GM19328 (cell line): ENCODE measurements at regions not wholly inside any gene's neighbourhood (a gene's known extent, or its start where the extent isn't known, plus 50 kb on each side); places are given as distances from the start of the nearest gene placed in this dataset.

Experiments
- ATAC-seq: cut with Tn5 transposase; IDR thresholded peaks from one replicate; pipeline ENCODE4 v1.9.1; 2021; ENCODE audit warnings: mild to moderate bottlenecking, moderate library complexity; ENCODE audit not compliant: unreplicated experiment

- no peak for ATAC-seq
These were observed 713.0 kb upstream of the GRM7 start for GRCh38 chr3:6147883-6148282.

DNA sequence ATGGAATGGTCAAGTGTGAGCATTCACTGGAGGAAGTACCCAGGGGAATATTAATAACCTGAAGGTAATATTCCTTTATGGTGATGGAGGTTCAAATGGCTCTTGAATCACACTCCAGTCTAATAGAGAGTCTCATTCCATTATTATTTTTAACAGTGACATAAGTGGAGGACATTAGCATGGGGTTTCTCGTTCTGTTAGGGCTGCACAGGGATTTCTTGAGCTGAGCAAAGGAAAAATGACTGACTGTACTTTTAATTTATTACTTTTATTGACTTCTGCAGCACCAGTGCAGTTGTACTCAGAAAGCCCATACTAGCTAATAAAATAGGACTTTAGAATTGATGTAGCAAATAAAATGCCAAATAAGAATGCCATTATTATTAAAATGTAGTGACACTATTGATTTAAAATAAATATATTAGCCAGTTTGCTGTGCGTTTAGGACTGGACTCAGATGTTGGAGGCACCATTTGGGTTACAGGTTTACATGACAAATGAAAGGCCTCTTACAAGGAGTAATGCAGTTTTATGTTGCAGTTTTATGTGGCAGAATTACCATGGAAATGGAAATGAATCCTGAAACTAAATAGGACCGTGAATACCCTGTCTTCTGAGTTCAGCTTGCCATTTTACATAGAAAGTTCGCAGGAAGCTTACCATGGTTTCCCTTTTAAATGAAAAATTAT, 705.1 kb upstream of the GRM7 start:
- no peak for ATAC-seq

DNA sequence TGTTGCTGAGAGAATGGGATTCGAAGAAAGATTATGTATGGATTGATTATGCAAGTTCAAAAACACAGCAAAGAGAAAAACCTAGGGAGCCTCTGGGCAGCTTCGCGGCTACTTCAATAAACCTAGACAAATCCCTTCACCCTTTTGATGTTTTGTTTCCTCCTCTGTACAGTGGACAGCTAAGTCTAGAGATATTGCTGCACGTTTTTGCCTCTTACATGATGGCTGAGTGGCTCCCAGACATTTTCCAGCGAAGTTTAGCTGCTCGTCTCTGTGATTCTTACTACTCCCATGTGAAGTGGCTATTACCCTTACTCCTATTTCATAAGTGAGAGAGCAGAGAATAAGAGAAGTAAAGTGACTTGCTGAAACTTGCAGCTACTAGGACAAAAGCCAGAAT, 695.0 kb upstream of the GRM7 start:
- ATAC-seq, result no peak

GRCh38 chr3:6168256-6168655, 692.7 kb upstream of the GRM7 start:
- no peak for ATAC-seq

DNA sequence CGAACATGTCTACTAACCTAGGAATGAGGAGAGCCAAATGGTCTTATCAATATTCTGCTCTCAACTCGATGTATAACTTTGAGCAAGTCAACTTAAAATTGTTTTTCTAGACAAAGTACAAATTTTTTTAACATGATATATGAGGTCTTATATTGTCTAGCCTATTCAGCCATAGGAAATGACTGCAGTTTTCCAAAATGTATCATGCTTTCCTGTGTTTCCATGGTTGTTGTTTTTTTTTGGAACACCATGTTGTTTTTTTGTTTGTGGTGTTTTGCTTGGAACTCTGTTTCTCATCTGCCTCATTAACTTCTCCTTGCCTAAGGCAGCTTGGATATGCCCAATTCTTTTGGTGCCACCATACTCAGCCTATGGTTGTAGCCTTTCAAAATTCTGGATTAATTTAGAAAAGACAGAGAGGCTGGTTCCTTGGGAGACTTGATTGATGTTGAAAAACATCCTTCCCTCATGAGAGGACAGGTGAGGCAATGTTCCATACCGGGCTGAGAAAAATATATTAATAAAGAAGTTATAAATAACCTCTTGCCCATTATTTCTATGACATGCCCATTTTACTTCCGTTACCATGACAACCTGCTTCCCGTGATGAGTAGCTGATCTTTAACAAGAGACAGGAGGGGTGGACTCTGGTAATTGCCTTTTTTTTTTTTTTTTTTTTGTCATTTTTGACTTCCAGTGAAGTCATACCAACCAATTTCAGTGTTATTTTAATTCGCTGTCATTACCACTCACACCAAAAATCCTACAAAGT, 687.9 kb upstream of the GRM7 start:
- ATAC-seq, result no peak

DNA sequence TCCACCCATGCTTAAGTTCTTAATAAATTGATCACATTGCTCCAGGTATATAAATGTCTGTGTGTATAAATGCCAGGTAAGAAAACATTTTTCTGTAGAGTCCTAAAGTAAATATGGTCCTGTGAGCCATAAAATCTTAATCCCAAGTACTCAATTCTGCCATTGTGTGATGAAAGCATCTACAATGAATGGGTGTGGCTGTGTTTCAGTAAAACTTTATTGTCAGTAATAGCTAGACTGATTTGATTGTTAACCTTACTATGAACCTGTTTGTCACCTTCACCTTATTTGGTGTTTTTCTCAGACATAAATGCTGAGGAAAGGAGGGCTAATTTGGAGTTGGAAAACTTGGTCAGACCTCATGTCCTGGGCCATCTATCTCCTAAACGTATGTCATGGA, 683.5 kb upstream of the GRM7 start:
- no peak for ATAC-seq

- ATAC-seq, result no peak
These were observed 681.2 kb upstream of the GRM7 start for GRCh38 chr3:6179761-6180160.

GRCh38 chr3:6180171-6180570, 680.7 kb upstream of the GRM7 start:
- ATAC-seq, result no peak

DNA sequence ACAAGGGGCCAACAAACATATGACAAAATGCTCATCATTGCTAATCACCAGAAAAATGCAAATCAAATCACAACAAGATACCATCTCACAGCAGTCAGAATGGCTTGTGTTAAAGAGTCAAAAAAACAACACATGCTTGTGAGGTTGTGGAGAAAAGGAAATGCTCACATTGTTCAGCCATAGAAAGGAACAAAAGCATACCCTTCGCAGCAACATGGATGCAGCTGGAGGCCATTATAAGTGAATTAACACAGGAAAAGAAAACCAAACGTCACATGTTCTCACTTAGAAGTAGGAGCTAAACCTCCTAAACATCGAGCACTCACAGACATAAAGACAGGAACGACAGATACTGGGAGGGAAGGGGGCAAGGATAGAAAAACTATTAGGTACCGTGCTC, 678.4 kb upstream of the GRM7 start:
- no peak for ATAC-seq

DNA sequence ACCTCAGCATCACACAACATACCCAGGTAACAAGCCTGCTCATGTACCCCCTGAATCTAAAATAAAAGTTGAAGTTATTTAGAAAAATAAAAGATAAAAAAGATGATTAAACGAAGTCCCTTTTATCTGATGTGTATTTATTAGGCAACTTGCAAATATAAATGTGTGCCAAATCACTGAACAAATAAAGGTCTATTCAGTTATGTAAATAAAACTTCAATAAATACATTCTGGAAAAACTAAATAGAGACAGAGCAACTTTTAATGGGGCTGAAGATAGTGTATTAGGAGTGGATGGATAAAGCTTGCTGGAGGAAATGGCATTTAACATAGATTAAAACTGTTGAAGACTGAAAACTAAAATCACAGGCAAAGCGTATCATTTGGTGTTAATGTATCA, 678.0 kb upstream of the GRM7 start:
- ATAC-seq, result no peak

DNA sequence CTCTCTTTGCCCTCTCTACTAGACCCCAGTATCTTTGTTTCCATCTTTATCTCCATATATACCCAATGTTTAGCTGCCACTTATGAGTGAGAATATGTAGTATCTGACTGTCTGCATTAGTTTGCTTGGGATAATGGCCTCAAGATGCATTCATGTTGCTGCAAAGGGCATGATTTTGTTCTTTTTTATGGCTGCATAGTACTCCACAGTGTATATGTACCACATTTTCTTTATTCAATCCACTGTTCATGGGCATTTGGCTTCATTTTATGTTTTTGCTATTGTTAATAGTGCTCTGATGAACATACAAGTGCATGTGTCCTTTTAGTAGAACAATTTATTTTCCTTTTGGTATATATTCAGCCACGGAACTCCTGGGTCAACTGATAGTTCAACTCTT, 671.5 kb upstream of the GRM7 start:
- no peak for ATAC-seq

GRCh38 chr3:6204891-6205290, 656.0 kb upstream of the GRM7 start:
- no peak for ATAC-seq

DNA sequence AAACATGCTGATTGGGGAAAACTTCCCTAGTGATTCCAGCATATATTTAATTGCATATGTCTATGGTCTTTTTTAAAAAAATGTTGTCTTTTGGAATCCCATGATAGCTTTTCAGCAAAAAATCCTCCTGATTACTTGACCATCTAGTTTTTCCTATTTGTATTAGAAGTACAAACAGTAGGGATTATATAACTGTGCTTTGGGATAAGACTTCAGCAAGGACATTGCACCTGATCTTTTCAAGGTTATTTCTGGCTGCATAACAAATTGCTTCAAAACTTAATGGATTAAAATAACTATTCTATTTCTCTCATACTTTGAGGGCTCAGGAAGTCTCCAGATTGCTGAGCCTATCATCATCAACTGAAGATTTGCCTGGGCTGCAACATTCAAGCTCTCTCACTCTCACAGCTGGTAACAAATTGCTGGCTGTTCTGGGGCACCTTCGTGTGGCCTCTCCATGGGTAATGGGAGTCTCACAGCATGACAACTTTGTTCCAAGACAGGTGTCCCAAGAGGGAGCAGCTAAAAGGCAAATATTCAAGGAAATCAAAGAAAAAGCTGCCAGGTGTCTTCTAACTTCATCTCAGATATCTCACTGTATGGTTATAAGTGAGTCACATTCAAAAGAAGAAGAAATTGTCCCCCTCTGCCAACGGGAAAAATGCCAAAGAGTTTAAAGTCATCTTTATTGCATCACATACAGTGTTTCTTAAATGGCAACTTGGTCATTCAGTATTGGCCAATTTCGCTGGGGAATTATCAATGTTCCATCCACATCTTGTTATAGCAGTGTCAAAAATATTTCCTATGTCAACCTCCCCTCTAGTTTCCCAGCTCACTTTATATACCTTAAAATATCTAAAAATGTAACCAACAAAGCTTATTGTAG, 644.5 kb upstream of the GRM7 start:
- no peak for ATAC-seq

- no peak for ATAC-seq
These were observed 640.5 kb upstream of the GRM7 start for GRCh38 chr3:6220447-6220846.

DNA sequence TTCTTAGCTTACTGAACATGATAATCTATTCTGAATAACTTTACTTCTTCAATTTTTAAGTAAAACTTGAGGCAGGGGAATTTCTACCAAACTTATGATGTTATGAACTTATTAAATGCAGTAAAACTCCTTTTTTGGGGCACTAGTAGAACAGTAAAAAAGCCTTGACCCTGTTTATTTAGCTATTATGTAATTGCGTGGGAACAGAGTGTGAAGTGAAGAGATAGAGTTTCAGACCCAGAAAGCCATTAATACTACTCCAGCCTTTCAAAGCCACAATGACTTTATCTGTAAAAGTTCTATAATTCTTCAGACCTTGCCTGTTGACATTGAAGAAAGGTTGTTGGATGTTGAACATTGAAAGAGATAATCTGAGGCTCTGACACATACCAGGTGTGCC, 638.8 kb upstream of the GRM7 start:
- no peak for ATAC-seq

- no peak for ATAC-seq
These were observed 637.3 kb upstream of the GRM7 start for GRCh38 chr3:6223572-6223971.

- no peak for ATAC-seq
These were observed 631.8 kb upstream of the GRM7 start for GRCh38 chr3:6228958-6229683.

DNA sequence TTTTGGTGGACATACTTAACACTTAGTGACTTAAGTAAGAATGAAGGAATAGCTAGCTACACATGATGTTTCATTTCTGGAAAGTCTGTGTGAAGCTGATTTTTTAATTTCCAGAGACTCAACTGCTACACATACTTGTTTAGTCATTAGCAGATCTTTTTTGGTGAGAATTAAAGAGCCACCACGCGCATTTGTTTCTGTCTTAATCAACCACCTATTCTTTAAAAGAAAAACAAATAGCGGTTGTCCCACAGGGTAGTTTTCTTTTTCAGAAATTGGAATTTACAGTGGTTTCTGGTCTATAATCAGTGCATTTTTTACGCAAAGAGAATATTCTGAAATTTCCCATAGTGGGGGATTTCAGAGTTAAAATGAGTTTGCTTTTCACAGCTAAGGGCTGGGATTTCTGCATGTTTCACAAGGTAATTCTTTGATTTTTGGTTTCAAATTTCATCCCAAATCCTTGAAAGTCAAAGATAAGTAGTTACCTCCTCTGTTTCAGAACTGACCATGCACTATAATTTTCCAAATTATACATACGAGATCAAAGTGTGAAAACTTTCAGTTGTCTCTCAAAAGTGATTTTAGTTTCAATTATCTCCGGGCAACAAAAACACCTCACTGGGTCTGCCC, 631.0 kb upstream of the GRM7 start:
- no peak for ATAC-seq

- ATAC-seq, result no peak
These were observed 618.8 kb upstream of the GRM7 start for GRCh38 chr3:6242104-6242503.

- ATAC-seq, result no peak
These were observed 612.4 kb upstream of the GRM7 start for GRCh38 chr3:6248528-6248927.

GRCh38 chr3:6249679-6250078, 611.2 kb upstream of the GRM7 start:
- ATAC-seq, result no peak
